LNCaP clone FGC (cell line): ENCODE measurements at regions not wholly inside any gene's neighbourhood (a gene's known extent, or its start where the extent isn't known, plus 50 kb on each side); places are given as distances from the start of the nearest gene placed in this dataset.
"Not testable (repeated sequence)": the region's sequence is repeated elsewhere in the genome, so short reads cannot be mapped to it uniquely, and the experiment has no call there.

Experiments used
- DNase-seq: peaks from one replicate; pipeline ENCODE4 v3.0.0-alpha.2; 2011; ENCODE audit warnings: low read depth
- H3K4me3 ChIP-seq: 2 replicates; pipeline ENCODE4 v1.5.1; 2011; ENCODE audit warnings: mild to moderate bottlenecking, low read depth, low read length, control low read depth
- TF ChIP-seq, protein P1 (sequence below): IDR thresholded peaks from 2 replicates; pipeline ENCODE4 v1.5.1; 2012; ENCODE audit warnings: mild to moderate bottlenecking; ENCODE audit not compliant: control insufficient read depth, insufficient read depth; ENCODE audit errors: extremely low read depth

DNA sequence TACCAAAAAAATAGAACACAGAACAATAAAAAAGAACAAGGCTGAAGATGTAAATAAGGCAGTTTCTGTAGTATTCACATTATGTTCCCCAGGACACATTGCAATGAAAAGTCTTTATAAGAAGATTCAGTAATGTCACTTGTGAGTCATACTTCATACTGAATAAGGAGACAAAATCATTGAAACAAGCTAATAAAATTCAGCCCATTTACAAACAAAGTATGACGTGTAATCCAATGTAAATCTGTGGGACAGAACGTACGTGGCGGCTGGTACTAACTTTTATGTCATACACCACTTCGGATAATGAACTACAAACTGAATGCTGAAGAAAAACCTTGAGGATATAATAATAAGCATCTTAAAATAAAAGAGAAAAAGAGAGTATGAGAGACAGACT lies 512.8 kb upstream of the MIR17HG start:
- TF ChIP-seq, protein P1, sequence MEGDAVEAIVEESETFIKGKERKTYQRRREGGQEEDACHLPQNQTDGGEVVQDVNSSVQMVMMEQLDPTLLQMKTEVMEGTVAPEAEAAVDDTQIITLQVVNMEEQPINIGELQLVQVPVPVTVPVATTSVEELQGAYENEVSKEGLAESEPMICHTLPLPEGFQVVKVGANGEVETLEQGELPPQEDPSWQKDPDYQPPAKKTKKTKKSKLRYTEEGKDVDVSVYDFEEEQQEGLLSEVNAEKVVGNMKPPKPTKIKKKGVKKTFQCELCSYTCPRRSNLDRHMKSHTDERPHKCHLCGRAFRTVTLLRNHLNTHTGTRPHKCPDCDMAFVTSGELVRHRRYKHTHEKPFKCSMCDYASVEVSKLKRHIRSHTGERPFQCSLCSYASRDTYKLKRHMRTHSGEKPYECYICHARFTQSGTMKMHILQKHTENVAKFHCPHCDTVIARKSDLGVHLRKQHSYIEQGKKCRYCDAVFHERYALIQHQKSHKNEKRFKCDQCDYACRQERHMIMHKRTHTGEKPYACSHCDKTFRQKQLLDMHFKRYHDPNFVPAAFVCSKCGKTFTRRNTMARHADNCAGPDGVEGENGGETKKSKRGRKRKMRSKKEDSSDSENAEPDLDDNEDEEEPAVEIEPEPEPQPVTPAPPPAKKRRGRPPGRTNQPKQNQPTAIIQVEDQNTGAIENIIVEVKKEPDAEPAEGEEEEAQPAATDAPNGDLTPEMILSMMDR, result no peak
- DNase-seq, result no peak
- H3K4me3 ChIP-seq, result no peak overlapping the region

DNA sequence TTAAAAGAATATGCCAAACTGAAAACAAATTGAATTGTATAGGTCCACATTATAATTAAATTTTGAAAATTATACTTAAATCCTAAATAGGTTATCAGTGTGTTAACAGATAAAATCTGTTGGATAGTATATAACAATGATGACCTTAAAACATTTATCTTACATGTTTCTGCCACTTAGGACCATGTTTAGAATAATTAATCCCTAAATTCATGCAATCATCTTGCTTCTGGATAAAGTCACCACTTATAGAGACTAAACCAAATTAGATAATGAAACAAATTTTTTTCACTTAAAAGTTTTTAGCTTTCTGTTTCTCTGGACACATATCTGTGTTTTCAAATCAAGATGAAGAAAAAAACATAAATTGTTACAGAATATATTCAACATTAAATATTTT lies 511.7 kb upstream of the MIR17HG start:
- no peak for DNase-seq
- no peak overlapping the region for H3K4me3 ChIP-seq
- TF ChIP-seq, protein P1, result no peak

DNA sequence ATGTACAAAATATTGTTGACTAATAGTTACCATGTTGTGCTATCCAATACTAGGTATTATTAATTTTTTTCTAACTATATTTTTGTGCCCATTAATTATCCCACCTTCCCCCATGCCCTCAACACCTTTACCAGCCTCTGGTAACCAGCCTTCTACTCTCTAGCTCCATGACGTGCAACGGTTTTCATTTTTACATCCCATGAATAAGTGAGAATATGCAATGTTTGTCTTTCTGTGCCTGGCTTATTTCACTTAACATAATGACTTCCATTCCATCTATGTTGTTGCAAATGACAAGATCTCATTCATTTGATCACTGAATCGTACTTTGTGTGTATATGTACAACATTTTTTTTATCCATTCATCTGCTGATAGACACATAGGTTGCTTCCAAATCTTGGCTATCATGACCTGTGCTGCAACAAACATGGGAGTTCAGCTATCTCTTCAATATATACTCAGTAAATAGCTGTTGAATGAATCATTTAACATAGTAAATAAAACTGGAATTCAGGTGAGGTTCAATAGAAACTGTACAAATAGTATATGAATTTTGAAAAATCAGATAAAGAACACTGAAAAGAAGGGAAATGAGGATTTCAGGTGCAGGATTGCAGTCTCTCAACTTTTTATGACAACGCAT lies 509.0 kb upstream of the MIR17HG start:
- H3K4me3 ChIP-seq, result no peak overlapping the region
- TF ChIP-seq, protein P1, result no peak
- DNase-seq, result peak; percentile 23

DNA sequence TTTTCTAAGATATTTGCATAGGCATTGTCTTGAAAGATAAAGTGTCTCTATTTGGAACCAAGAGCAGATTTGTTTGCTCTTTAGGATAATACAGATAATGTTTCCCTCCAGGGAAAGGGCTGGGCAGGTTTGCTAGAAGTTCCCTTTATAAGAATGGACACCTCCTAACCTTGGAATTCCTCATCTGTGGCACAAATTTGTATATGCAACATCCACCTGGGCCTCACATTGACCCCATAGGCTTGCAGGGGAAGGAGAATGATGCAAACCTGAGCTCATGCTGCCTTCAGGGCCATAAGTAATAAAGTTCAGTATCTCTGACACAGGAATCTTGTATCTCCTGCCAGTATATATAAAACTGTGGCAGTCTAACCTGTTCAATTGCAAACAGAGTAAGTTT lies 508.4 kb upstream of the MIR17HG start:
- TF ChIP-seq, protein P1, result no peak
- peak; percentile 72 for DNase-seq
- no peak overlapping the region for H3K4me3 ChIP-seq

DNA sequence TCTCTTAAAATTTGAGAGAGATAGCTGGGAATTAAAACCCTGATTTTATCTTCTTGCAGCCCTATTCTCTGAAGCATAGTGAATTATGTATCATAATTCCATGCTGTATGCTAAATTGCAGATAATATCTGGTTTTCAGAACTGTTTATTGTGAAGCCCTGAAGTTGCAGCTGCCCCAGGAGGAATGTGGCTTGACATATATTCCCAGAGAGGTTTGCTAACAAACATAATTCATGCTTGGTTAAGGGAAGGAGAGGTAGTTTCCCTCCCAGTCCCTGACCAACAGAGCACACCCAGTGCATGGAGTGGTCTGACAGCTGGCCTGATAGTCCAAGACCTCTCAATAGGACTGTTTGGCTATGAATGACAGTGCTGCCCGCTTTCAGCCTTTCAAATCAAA lies 500.6 kb upstream of the MIR17HG start:
- no peak for DNase-seq
- TF ChIP-seq, protein P1, result no peak

DNA sequence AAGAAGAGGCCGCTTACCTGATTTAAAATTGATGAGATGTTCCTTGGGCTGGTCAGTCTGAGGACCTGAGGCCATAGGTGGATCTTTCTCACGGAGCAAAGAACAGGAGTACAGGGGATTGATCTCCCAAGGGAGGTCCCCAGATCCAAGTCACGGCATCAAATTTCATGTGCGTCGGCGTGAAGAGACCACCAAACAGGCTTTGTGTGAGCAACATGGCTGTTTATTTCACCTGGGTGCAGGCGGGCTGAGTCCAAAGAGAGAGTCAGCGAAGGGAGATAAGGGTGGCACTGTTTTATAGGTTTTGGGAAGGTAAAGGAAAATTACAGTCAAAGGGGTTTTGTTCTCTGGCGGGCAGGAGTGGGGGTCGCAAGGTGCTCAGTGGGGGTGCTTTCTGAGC lies 493.8 kb upstream of the MIR17HG start:
- DNase-seq, H3K4me3 ChIP-seq: not testable (repeated sequence)

More for the DNA sequence above, 500.6 kb upstream of the MIR17HG start:
- no peak overlapping the region for H3K4me3 ChIP-seq

DNA sequence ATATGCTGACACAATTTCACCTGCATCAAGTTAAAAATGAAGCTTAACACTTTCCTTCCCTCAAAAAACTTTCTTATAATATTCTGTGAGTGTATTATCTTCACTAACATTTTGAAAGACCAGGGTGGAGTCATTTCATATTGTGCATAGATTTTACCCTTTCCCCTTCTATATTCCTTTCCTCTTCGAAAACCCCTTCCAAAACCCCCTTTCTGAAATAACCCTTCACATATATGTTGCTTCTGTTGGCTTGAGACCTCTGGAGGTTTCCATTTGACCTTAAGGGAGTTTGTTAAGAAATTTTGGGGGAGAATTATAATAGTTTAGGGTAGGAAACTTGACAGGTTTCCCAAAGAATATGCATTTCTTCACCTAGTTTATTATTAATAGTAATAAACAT lies 489.6 kb upstream of the MIR17HG start:
- TF ChIP-seq, protein P1, result no peak
- DNase-seq, result no peak
- H3K4me3 ChIP-seq, result no peak overlapping the region
